ENCODE measurements at regions not wholly inside any gene's neighbourhood (a gene's known extent, or its start where the extent isn't known, plus 50 kb on each side); places are given as distances from the start of the nearest gene placed in this dataset.

GRCh38 chr6:14763616-14764015 lies 482.3 kb upstream of the JARID2 start:
- peaks cover 0 to 31% (median 8%) of the 10 kb centered on the region in 4 donors for H3K4me1 ChIP-seq
- H3K27ac ChIP-seq = no peak overlapping the region
- in situ Hi-C loops (cut with MboI; ENCODE audit: low pct_ligation_motif_present in 1 of 4, low pct_unique_long_range_greater_than_20kb in 1 of 4, low sequenced_read_pairs in 3 of 4) = no loop called here
- TF ChIP-seq POLR2AphosphoS5 (IDR thresholded peaks at IDR 0.05) (no peak), POLR2A (IDR thresholded peaks at IDR 0.05) (no peak), CTCF (IDR thresholded peaks at IDR 0.05) (no peak), EP300 (IDR thresholded peaks at IDR 0.05; ENCODE audit: low read depth) (no peak)
- H3K36me3 ChIP-seq = no peaks in the 10 kb centered on the region
- no peaks in the 10 kb centered on the region for H3K9me3 ChIP-seq
- no peak for DNase-seq
- H3K27me3 ChIP-seq = no peaks in the 10 kb centered on the region
- no peak overlapping the region for H3K4me3 ChIP-seq
- intact Hi-C loops (cut with DNase I; ENCODE audit: low total_unique reads) = no loop called here
- WGBS, 2 donors (ENCODE audit: low coverage in 1 of 2) = 65 to 80% methylated on average over 1 of the region's 1 CpG

- Histone ChIP-seq H3K36me3 (no peaks in the 10 kb centered on the region), H3K4me1 (peaks cover 0 to 21% (median 8%) of the 10 kb centered on the region in 4 donors), H3K27ac (no peak overlapping the region), H3K9me3 (no peaks in the 10 kb centered on the region), H3K27me3 (no peaks in the 10 kb centered on the region), H3K4me3 (no peak overlapping the region)
- 89 to 100% methylated on average over 1 to 6 of the region's 6 CpGs for WGBS, 2 donors (ENCODE audit: low coverage in 1 of 2)
- intact Hi-C loops (cut with DNase I; ENCODE audit: low total_unique reads) = no loop called here
- TF ChIP-seq CTCF (IDR thresholded peaks at IDR 0.05) (no peak), POLR2A (IDR thresholded peaks at IDR 0.05) (no peak), EP300 (IDR thresholded peaks at IDR 0.05; ENCODE audit: low read depth) (no peak), POLR2AphosphoS5 (IDR thresholded peaks at IDR 0.05) (no peak)
- in situ Hi-C loops (cut with MboI; ENCODE audit: low pct_ligation_motif_present in 1 of 4, low pct_unique_long_range_greater_than_20kb in 1 of 4, low sequenced_read_pairs in 3 of 4) = no loop called here
- DNase-seq = no peak
Measured at GRCh38 chr6:14765106-14765505, 480.8 kb upstream of the JARID2 start.

DNA sequence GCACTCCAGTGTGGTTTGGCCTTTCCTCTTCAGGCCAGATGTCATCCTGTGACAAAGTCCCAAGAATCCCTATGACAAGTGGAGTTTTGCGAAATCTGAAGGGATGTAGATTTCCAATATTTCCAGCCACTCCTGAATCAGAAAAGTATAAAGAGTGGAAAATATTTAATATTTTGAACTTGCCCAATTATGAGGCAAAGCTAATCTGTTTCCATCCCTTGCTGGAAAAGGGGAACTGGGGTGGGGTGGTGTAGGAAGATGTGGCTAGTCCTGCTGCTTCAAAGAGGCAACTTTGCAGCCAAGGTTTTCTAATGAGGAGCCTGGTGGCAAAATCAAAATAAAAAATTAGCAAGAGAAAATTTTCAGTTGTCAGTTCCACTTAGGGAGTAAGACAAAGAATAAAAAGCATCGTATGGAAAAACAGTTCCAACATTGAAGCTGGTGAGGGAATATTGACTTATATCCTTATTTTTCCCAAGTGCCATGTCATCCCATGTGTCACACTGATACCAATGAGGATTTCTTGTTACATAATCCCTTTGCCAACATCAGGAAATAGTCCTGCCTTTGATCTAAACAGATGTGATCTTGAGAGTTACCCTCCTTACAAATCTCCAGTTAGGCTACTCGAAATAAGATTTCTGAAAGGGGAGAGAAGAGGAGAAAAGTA lies 480.0 kb upstream of the JARID2 start:
- Histone ChIP-seq H3K4me1 (peaks cover 0 to 13% (median 3%) of the 10 kb centered on the region in 4 donors), H3K4me3 (no peak overlapping the region), H3K9me3 (no peaks in the 10 kb centered on the region), H3K27ac (no peak overlapping the region), H3K27me3 (no peaks in the 10 kb centered on the region), H3K36me3 (no peaks in the 10 kb centered on the region)
- 90 to 95% methylated on average over 2 to 3 of the region's 3 CpGs for WGBS, 2 donors (ENCODE audit: low coverage in 1 of 2)
- intact Hi-C loops (cut with DNase I; ENCODE audit: low total_unique reads) = no loop called here
- in situ Hi-C loops (cut with MboI; ENCODE audit: low pct_ligation_motif_present in 1 of 4, low pct_unique_long_range_greater_than_20kb in 1 of 4, low sequenced_read_pairs in 3 of 4) = no loop called here
- TF ChIP-seq EP300 (IDR thresholded peaks at IDR 0.05; ENCODE audit: low read depth) (no peak), POLR2AphosphoS5 (IDR thresholded peaks at IDR 0.05) (no peak), POLR2A (IDR thresholded peaks at IDR 0.05) (no peak), CTCF (IDR thresholded peaks at IDR 0.05) (no peak)
- no peak for DNase-seq

DNA sequence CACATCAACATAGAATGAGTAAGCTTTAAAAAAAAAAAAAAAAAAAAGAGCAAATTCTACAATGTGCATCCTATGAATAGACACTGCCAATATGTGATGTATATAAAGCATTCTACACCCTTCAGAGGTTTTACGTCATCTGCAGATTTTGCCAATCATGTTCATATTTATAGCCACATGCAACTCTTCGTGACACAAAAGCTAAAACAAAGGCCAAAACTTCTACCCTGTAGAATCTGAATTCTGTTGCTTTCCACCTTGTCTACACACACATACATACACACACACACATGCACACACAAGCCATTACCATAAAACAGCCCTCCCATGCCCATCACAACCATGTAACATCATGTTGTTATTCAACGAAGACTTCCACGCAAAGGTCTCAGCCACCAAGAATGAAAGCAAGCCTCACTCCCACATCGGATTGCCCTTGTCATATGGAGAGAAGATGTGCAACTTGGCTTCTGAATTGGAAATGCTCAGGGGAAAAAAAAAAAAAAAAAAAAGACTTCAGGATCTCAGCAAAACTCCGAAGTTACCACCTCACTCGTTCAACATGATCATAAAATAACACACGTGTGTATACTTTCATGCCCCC lies 479.4 kb upstream of the JARID2 start:
- Histone ChIP-seq H3K27ac (no peak overlapping the region), H3K36me3 (no peaks in the 10 kb centered on the region), H3K4me1 (peaks cover 0 to 13% (median 3%) of the 10 kb centered on the region in 4 donors), H3K4me3 (no peak overlapping the region), H3K9me3 (no peaks in the 10 kb centered on the region), H3K27me3 (no peaks in the 10 kb centered on the region)
- no peak for DNase-seq
- in situ Hi-C loops (cut with MboI; ENCODE audit: low pct_ligation_motif_present in 1 of 4, low pct_unique_long_range_greater_than_20kb in 1 of 4, low sequenced_read_pairs in 3 of 4) = no loop called here
- 88 to 91% methylated on average over 8 of the region's 8 CpGs for WGBS, 2 donors (ENCODE audit: low coverage in 1 of 2)
- TF ChIP-seq CTCF (IDR thresholded peaks at IDR 0.05) (no peak), POLR2AphosphoS5 (IDR thresholded peaks at IDR 0.05) (no peak), POLR2A (IDR thresholded peaks at IDR 0.05) (no peak), EP300 (IDR thresholded peaks at IDR 0.05; ENCODE audit: low read depth) (no peak)
- intact Hi-C loops (cut with DNase I; ENCODE audit: low total_unique reads) = no loop called here
